HUES6 (cell line): ENCODE measurements at regions not wholly inside any gene's neighbourhood (a gene's known extent, or its start where the extent isn't known, plus 50 kb on each side); places are given as distances from the start of the nearest gene placed in this dataset.

ENCODE experiments used
- H3K27ac ChIP-seq: 2 replicates; pipeline ENCODE4 v1.7.0; 2013; ENCODE audit warnings: low read depth, mild to moderate bottlenecking, low read length, inconsistent platforms
- H3K27me3 ChIP-seq: 2 replicates; pipeline ENCODE4 v1.6.1; 2013; ENCODE audit warnings: low read length; ENCODE audit not compliant: control insufficient read depth, insufficient read depth
- H3K36me3 ChIP-seq: 2 replicates; pipeline ENCODE4 v1.6.1; 2013; ENCODE audit warnings: low read length; ENCODE audit not compliant: control insufficient read depth, insufficient read depth
- H3K4me1 ChIP-seq: 2 replicates; pipeline ENCODE4 v1.6.1; 2013; ENCODE audit warnings: low read length; ENCODE audit not compliant: control insufficient read depth, insufficient read depth
- H3K4me3 ChIP-seq: 2 replicates; pipeline ENCODE4 v1.5.1; 2013; ENCODE audit warnings: low read depth, low read length
- H3K9ac ChIP-seq: one replicate; pipeline ENCODE4 v1.6.1; 2013; ENCODE audit warnings: mild to moderate bottlenecking, low read length
- H3K9me3 ChIP-seq: 2 replicates; pipeline ENCODE4 v1.6.1; 2013; ENCODE audit warnings: low read depth, low read length; ENCODE audit not compliant: control insufficient read depth, insufficient read depth

DNA sequence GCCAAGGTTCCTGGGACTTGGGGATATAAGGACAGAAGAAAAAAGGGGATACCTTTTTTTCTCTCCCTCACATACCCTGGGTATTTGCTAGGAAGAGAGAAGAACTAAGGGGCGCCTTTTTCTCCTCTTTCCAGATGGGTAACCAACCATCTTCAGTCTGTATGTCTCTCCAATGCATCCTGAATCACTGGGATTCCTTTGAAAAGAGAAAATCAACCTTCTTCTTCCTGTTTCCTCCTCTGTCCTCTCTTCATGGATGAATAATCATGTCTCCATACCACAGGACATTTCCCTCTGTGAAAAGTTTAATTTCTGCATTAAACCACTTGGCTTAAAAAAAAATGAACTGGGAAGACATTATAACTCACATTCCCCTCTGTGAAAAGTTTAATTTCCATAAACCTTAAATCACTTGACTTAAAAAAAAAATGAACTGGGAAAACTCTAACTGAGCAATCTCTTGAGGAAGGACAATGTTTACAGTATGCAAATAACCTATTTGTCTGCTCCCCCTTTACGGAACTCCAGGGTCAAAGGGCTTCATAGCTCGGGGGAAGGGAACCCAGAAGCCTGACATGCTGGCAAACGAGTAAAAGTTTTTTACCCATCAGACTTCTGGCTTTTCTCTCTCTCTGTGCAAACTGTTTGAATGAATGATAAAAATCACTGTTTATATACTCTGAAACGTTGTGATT is 56.7 kb upstream of the FAM98A start:
- Histone ChIP-seq H3K36me3 (no peaks in the 10 kb centered on the region), H3K4me1 (no peaks in the 10 kb centered on the region), H3K9me3 (peaks cover 14% of the 10 kb centered on the region; the same call in 1 of the 2 replicates), H3K9ac (no peak overlapping the region), H3K27me3 (no peaks in the 10 kb centered on the region), H3K27ac (no peak overlapping the region), H3K4me3 (no peak overlapping the region)

DNA sequence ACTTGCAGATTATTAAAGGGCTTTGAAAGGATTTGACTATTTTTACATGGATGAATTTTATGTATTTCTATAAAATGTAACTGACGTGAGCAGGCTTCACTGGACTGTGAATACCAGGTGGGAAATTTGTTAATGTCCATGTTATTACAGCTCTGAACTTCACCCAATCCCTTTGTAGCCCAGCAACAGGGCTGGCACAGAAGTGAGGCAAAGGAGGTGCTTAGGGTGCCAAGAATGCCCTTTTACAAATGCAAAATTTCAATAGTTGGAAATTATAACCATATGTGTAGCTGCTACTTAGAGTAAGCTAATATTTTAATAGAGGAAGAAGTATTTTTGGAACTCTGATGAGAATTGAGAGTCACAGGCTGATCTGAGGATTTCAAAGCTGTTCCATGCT is 53.7 kb upstream of the FAM98A start:
- Histone ChIP-seq H3K27me3 (no peaks in the 10 kb centered on the region), H3K4me3 (no peak overlapping the region), H3K36me3 (no peaks in the 10 kb centered on the region), H3K9ac (no peak overlapping the region), H3K4me1 (no peaks in the 10 kb centered on the region), H3K27ac (no peak overlapping the region), H3K9me3 (peaks cover 14% of the 10 kb centered on the region; the same call in 1 of the 2 replicates)

DNA sequence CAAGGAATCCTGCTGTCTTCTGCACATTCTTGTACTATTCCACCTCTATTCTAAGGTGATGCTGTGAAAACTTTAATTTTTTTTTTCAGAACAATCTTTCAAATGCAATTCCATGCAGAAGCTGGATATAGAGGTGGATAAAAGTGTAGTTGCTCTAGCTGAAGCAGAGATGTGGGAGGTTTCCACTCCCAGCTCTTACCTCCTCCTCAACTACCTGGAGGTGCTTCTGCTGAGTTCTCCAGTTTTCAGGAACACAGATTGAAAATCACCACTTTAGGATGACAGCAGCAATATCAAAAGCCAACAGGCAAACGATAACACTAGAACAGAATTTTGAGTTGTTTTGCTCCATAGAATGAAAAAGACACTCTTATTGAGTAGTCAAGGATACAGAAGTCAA is 51.1 kb upstream of the FAM98A start:
- Histone ChIP-seq H3K27me3 (no peaks in the 10 kb centered on the region), H3K36me3 (no peaks in the 10 kb centered on the region), H3K9ac (no peak overlapping the region), H3K9me3 (peaks cover 10% of the 10 kb centered on the region; the same call in 1 of the 2 replicates), H3K4me1 (no peaks in the 10 kb centered on the region), H3K4me3 (no peak overlapping the region), H3K27ac (no peak overlapping the region)
